ENCODE measurements at regions not wholly inside any gene's neighbourhood (a gene's known extent, or its start where the extent isn't known, plus 50 kb on each side); places are given as distances from the start of the nearest gene placed in this dataset.

DNA sequence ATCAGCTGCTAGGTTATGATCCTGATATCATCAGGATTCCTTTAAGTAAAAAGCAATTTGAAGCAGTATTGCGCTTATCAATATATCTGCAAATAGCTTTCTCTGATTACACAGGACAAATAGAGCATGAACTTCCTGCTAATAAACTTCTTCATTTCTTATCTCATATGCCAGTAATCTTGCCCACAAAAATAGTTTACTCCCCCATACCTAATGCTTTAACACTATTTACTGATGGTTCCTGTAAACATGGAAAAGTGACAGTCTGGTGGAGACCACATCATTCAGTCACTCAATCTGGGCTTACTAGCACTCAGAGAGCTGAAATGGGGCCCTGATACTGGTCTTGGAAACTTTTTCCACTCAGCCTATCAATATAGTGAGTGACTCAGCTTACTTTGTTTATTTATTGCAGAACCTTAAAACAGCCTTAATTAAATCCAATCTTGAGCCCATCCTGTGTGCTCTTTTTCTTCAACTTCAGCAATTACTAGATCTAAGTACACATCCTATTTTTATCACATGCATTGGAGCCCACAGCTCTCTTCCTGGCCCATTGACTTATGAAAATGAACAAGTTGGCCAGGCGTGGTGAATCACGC is 1464.3 kb downstream of the UQCRFS1 start:
- TF ChIP-seq EZH2 (IDR thresholded peaks at IDR 0.05; ENCODE audit: borderline replicate concordance, low read length), result no peak
- TF ChIP-seq, protein P1, sequence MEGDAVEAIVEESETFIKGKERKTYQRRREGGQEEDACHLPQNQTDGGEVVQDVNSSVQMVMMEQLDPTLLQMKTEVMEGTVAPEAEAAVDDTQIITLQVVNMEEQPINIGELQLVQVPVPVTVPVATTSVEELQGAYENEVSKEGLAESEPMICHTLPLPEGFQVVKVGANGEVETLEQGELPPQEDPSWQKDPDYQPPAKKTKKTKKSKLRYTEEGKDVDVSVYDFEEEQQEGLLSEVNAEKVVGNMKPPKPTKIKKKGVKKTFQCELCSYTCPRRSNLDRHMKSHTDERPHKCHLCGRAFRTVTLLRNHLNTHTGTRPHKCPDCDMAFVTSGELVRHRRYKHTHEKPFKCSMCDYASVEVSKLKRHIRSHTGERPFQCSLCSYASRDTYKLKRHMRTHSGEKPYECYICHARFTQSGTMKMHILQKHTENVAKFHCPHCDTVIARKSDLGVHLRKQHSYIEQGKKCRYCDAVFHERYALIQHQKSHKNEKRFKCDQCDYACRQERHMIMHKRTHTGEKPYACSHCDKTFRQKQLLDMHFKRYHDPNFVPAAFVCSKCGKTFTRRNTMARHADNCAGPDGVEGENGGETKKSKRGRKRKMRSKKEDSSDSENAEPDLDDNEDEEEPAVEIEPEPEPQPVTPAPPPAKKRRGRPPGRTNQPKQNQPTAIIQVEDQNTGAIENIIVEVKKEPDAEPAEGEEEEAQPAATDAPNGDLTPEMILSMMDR (conservative IDR thresholded peaks at IDR 0.05 in 1 of 2, IDR thresholded peaks at IDR 0.05 in 1 of 2; ENCODE audit: extremely low read depth in 1 of 2, insufficient read depth in 1 of 2, low read depth in 1 of 2, low read length in 2 of 2), result no peak

Data from mammary epithelial cell (primary cell).